D721Med (cell line): ENCODE measurements at regions not wholly inside any gene's neighbourhood (a gene's known extent, or its start where the extent isn't known, plus 50 kb on each side); places are given as distances from the start of the nearest gene placed in this dataset.

Experiments used
- DNase-seq: peaks from one replicate; pipeline ENCODE4 v3.0.0; 2011; ENCODE audit warnings: low spot score; ENCODE audit not compliant: insufficient read length
- FAIRE-seq: peaks from 2 replicates; lab custom pipeline; 2011; peaks lifted over from hg19 to GRCh38; lab: Jason Lieb, UNC
- CTCF ChIP-seq: IDR thresholded peaks from 2 replicates; pipeline ENCODE4 v1.5.1; 2012; ENCODE audit warnings: mild to moderate bottlenecking, control low read depth; ENCODE audit not compliant: insufficient read depth; ENCODE audit errors: missing control alignments

GRCh38 chr3:72698154-72698917, 149.9 kb downstream of the SHQ1 start:
- FAIRE-seq (no peak), DNase-seq (no peak)
- TF ChIP-seq CTCF = no peak

GRCh38 chr3:72697717-72698116, 150.5 kb downstream of the SHQ1 start:
- DNase-seq = no peak
- TF ChIP-seq CTCF = no peak
- no peak for FAIRE-seq

- no peak for TF ChIP-seq CTCF
- DNase-seq (no peak), FAIRE-seq (no peak)
These were observed 151.4 kb downstream of the SHQ1 start for GRCh38 chr3:72696815-72697214.

GRCh38 chr3:72694398-72694797, 153.8 kb downstream of the SHQ1 start:
- no peak for TF ChIP-seq CTCF
- FAIRE-seq = no peak

GRCh38 chr3:72692990-72693389, 155.3 kb downstream of the SHQ1 start:
- FAIRE-seq (no peak), DNase-seq (no peak)
- TF ChIP-seq CTCF = no peak

More at GRCh38 chr3:72694398-72694797, 153.8 kb downstream of the SHQ1 start:
- no peak for DNase-seq

- TF ChIP-seq CTCF = no peak
- DNase-seq = peak; percentile 42
- no peak for FAIRE-seq
These were observed 157.6 kb downstream of the SHQ1 start for GRCh38 chr3:72690629-72691028.

GRCh38 chr3:72682936-72683452, 165.3 kb downstream of the SHQ1 start:
- DNase-seq (no peak), FAIRE-seq (no peak)
- no peak for TF ChIP-seq CTCF
